ENCODE measurements at regions not wholly inside any gene's neighbourhood (a gene's known extent, or its start where the extent isn't known, plus 50 kb on each side); places are given as distances from the start of the nearest gene placed in this dataset.
"Not testable (repeated sequence)": the region's sequence is repeated elsewhere in the genome, so short reads cannot be mapped to it uniquely, and the experiment has no call there.

DNA sequence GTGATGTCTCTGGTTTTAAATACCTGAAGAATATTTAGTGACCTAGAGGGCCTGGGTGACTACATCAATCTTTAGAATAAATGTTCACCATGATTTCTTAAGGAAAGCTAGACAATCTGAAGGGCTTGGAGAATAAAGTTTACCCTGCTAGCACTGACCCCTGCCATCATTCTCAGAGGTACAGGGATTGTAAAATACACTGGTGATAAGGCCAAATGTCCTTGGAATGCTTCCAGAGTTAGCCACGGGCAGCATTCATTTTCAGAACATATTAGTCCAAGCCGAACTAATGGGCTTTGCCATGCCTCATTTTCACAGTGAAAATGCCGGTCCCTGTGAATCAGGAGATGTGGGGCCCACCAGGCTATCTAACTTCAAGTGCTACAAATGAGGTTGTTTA is 1381.7 kb upstream of the SEL1L start:
- TF ChIP-seq, protein P1, sequence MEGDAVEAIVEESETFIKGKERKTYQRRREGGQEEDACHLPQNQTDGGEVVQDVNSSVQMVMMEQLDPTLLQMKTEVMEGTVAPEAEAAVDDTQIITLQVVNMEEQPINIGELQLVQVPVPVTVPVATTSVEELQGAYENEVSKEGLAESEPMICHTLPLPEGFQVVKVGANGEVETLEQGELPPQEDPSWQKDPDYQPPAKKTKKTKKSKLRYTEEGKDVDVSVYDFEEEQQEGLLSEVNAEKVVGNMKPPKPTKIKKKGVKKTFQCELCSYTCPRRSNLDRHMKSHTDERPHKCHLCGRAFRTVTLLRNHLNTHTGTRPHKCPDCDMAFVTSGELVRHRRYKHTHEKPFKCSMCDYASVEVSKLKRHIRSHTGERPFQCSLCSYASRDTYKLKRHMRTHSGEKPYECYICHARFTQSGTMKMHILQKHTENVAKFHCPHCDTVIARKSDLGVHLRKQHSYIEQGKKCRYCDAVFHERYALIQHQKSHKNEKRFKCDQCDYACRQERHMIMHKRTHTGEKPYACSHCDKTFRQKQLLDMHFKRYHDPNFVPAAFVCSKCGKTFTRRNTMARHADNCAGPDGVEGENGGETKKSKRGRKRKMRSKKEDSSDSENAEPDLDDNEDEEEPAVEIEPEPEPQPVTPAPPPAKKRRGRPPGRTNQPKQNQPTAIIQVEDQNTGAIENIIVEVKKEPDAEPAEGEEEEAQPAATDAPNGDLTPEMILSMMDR (IDR thresholded peaks at IDR 0.05; ENCODE audit: insufficient read depth, low read depth, low read length, missing control alignments), result no peak
- no peak overlapping the region for H3K4me3 ChIP-seq (ENCODE audit: low read length)
- DNase-seq (ENCODE audit: low read depth), result no peak

DNA sequence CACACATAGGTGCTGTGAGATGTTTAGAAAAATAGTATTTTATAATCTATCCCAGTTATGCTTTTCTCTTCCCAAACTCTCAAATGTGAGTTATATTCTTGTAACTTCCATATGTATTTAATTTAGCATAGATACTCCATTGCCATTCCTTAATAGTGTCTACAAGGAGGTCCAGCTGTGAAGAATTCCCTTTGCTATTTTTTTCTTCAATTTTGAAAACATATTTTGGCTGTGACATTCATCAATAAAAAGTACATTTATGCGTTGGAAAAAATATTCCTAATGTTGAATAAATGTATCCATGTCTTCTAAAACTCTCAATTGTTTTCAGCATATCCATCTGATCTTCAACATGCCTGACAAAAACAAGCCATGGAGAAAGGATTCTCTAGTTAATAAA is 1402.0 kb upstream of the SEL1L start:
- no peak overlapping the region for H3K4me3 ChIP-seq (ENCODE audit: low read length)
- no peak for DNase-seq (ENCODE audit: low read depth)
- TF ChIP-seq, protein P1 (IDR thresholded peaks at IDR 0.05; ENCODE audit: insufficient read depth, low read depth, low read length, missing control alignments), result no peak

DNA sequence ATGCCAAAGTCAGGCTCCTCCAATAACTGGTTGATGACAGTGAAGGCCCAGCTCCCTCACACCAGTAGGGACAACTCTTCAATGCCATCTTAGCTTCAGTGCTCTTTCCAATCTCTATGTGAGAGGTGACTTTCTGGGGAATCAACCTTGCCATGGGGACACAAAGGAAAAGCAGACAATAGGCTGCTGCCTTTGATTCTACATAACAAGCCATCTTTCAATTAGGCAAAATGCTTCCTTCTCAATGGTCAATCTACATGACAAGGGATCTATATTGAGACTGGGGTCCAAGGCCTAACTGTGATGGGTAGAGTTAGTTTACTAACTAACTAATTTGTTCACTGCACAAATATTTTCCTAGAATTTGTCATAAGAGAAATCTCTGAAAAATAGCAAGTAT is 1417.5 kb upstream of the SEL1L start:
- H3K4me3 ChIP-seq (ENCODE audit: low read length), result no peak overlapping the region
- no peak for DNase-seq (ENCODE audit: low read depth)
- TF ChIP-seq, protein P1 (IDR thresholded peaks at IDR 0.05; ENCODE audit: insufficient read depth, low read depth, low read length, missing control alignments), result no peak

DNA sequence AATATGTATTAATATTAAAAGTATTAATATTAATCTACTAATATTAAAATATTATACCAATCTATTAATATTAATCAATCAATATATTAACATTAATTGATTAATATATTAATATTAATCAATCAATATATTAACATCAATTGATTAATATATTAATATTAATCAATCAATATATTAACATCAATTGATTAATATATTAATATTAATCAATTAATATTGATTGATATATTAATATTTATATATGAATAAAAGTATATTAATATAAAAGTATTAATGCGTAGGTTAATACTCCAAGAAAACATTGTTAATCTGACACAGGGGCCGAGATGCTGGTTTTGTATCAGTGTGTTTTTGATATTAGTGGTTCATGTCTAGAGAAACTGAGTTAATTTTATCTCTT is 1430.1 kb upstream of the SEL1L start:
- H3K4me3 ChIP-seq (ENCODE audit: low read length), result no peak overlapping the region
- no peak for DNase-seq (ENCODE audit: low read depth)
- TF ChIP-seq, protein P1 (IDR thresholded peaks at IDR 0.05; ENCODE audit: insufficient read depth, low read depth, low read length, missing control alignments), result no peak

DNA sequence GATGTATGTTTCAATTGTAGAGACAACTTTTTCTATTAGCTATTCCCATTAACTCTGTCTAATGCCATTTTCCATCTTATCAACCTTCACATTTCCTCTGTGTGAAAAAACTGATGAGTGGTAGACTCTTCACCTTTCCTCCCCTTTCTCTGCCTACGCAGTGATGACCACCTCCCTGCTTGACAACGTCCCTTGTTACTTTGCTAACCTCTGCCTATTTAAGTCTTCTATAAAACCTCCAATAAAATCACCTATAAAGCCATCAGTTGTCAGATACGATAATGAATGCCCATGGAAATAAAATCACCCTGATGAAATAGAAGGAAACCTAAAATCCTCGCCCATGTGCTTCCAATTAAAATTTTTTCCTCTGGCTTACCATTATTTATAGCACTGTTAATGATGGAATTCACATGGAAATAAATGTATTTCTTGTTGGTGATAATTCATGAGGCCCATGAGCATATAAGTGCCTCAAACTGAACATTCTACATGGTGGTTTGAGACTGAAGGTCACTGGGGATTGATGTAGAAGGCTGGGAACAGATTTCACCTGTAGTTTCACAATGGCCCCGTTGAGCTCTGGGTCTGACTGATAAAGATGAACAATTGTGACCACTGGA is 1454.0 kb upstream of the SEL1L start:
- H3K4me3 ChIP-seq (ENCODE audit: low read length), result no peak overlapping the region
- DNase-seq (ENCODE audit: low read depth), result no peak
- TF ChIP-seq, protein P1 (IDR thresholded peaks at IDR 0.05; ENCODE audit: insufficient read depth, low read depth, low read length, missing control alignments), result no peak

DNA sequence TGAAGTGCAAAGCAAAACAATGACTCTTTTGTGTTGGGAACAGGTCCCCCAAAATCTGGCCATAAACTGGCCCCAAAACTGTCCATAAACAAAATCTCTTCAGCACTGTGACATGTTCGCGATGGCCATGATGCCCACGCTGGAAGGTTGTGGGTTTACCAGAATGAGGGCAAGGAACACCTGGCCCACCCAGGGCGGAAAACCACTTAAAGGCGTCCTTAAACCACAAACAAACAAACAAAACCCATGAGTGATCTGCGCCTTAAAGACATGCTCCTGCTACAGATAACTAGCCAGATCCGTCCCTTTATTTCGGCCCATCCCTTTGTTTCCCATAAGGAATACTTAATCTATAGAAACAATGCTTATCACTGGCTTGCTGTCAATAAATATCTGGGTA is 1460.9 kb upstream of the SEL1L start:
- H3K4me3 ChIP-seq (ENCODE audit: low read length), result not testable (repeated sequence)

DNA sequence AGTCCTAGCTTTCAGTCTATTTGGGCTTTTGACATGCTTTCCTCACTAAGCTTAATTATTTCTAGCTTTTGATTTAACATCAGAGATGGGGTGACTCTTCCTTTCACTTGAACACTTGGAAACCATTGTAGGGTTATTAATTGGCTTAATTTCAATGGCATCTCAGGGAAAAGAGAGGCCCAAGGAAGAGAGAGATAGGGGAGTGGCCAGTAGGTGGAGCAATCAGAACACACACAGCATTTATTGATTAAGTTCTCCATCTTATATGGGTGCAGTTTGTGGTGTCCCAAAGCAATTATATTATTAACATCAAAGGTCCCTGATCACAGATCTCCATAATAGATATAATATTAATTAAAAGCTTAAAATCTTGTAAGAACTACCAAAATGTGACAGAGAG is 1466.1 kb upstream of the SEL1L start:
- TF ChIP-seq, protein P1 (IDR thresholded peaks at IDR 0.05; ENCODE audit: insufficient read depth, low read depth, low read length, missing control alignments), result peak; percentile 47
- peak; percentile 17 for DNase-seq (ENCODE audit: low read depth)
- no peak overlapping the region for H3K4me3 ChIP-seq (ENCODE audit: low read length)

More for the DNA sequence above, 1460.9 kb upstream of the SEL1L start:
- not testable (repeated sequence) for DNase-seq (ENCODE audit: low read depth)
